H7 (cell line): ENCODE measurements at regions not wholly inside any gene's neighbourhood (a gene's known extent, or its start where the extent isn't known, plus 50 kb on each side); places are given as distances from the start of the nearest gene placed in this dataset.

Experiments used
- DNase-seq: peaks from one replicate; pipeline ENCODE4 v3.0.0; 2012
- H3K27me3 ChIP-seq: 2 replicates; pipeline ENCODE4 v1.6.0; 2011; ENCODE audit warnings: mild to moderate bottlenecking, low read length; ENCODE audit not compliant: control insufficient read depth, insufficient read depth
- H3K36me3 ChIP-seq: replicated peaks from 2 replicates; pipeline ENCODE4 v1.5.1; 2011; ENCODE audit warnings: low read length; ENCODE audit not compliant: control insufficient read depth, insufficient read depth
- H3K4me3 ChIP-seq: 2 replicates; pipeline ENCODE4 v1.5.1; 2011; ENCODE audit warnings: low read depth, mild to moderate bottlenecking, control low read depth, low read length, moderate library complexity; ENCODE audit not compliant: insufficient read depth

GRCh38 chr9:2934883-2935282 lies 91.0 kb upstream of the PUM3 start:
- Histone ChIP-seq H3K36me3 (no peaks in the 10 kb centered on the region), H3K4me3 (no peak overlapping the region), H3K27me3 (no peaks in the 10 kb centered on the region)
- no peak for DNase-seq

- Histone ChIP-seq H3K4me3 (no peak overlapping the region), H3K36me3 (no peaks in the 10 kb centered on the region), H3K27me3 (no peaks in the 10 kb centered on the region)
- DNase-seq: peak; percentile 23
These were observed 90.4 kb upstream of the PUM3 start for GRCh38 chr9:2934241-2934650.

DNA sequence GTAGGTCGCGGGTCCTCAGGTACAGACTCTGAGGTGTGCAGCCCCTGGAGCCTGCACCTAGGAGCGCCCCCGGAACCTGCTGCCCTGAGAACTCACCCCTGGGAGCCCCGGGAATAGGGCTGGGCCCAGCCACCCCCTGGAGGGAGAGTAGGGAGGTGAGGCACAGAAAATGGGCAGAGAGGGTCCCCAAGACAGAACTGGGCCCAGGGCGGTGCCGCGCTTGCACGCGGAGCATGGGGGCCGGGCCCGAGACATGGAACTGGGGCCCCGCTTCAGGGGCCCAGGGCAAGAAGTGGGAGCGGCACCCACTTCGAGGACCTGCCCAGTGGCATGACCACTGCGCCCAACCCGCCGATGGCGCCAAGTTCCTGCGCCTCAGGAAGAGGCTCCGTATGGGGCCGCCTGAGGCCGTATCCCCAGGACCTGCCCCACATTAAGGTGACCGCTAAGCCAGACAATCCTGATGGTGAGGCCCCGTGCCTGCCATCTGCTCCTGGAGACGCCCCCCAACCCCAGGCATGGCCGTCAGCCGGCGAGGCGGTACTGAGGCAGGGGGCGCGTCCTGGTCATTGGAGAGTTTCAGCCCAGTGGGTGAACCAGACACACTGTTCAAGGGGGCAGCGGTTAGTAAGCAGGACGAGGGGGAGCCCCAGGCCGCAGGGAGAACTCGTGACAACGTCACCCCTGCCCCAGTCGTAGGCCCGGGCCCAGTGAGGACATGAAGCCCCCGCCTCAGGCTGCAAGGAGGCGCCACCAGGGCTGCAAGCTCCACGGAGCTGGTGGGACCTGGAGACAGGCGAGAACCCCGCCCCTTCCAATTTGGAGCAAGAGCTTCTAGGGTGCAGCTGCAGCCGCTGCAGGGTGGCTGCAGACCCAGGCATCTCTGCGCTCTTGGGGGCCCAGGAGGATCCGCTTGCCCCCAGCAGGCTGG lies 89.5 kb upstream of the PUM3 start:
- no peaks in the 10 kb centered on the region for H3K27me3 ChIP-seq
- DNase-seq: peak; percentile 13
- H3K36me3 ChIP-seq: no peaks in the 10 kb centered on the region
- no peak overlapping the region for H3K4me3 ChIP-seq

- no peaks in the 10 kb centered on the region for H3K27me3 ChIP-seq
- no peak overlapping the region for H3K4me3 ChIP-seq
- no peaks in the 10 kb centered on the region for H3K36me3 ChIP-seq
- DNase-seq: no peak
These were observed 84.5 kb upstream of the PUM3 start for GRCh38 chr9:2928411-2928810.

GRCh38 chr9:2925016-2925415 lies 81.1 kb upstream of the PUM3 start:
- H3K4me3 ChIP-seq: no peak overlapping the region
- H3K36me3 ChIP-seq: no peaks in the 10 kb centered on the region
- H3K27me3 ChIP-seq: no peaks in the 10 kb centered on the region
- DNase-seq: no peak

GRCh38 chr9:2924380-2924768 lies 80.5 kb upstream of the PUM3 start:
- Histone ChIP-seq H3K4me3 (no peak overlapping the region), H3K27me3 (no peaks in the 10 kb centered on the region), H3K36me3 (no peaks in the 10 kb centered on the region)
- no peak for DNase-seq

DNA sequence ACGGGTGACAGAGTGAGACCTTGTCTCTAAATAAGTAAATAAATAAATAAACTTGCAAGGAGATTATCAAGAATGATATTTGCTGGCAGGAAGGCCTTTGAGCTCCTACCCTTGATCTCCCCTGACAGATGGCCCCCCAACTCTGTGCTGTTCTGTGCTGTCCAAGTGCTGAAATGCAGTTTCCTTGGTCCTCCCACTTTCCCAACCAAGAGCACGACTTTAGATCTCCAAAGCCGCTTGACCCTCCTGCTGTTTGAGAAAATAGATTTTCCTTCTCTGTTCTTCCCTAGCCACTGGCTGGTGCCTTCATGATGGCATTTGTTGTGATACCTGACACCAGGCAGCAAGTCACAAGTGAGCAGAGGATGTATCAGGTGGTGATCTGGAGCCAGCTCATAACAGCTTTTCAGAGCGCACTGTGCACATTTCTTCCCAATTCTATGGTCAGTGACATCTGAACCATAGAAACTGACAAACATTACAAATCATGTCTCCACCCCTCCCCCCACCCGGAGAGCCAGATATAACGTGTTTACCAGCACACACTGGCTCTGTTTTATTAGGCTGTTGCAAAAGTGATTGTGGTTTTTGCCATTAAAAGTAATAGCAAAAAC lies 80.0 kb upstream of the PUM3 start:
- Histone ChIP-seq H3K4me3 (no peak overlapping the region), H3K27me3 (no peaks in the 10 kb centered on the region), H3K36me3 (no peaks in the 10 kb centered on the region)
- peak; percentile 16 for DNase-seq

DNA sequence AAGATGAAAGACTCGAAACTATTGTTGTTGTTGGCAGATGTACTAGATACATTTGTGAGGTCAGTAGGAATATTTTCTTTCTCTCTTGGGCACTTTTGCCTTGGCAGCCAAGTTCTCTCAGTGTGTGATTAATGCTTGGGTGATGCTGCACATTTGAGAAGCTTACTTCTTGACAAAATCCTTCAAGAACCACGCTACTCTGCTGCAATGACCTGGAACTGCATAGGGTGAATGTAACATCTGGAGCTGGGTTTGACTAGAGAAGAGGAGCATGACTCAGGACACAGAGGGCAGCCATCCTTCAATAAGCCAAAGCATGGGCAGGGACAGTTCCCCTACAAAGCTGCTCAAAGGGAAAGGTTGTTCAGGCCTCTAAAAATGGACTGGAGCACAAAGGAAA lies 75.5 kb upstream of the PUM3 start:
- H3K4me3 ChIP-seq: no peak overlapping the region
- H3K36me3 ChIP-seq: no peaks in the 10 kb centered on the region
- no peak for DNase-seq
- no peaks in the 10 kb centered on the region for H3K27me3 ChIP-seq

GRCh38 chr9:2916382-2916985 lies 72.6 kb upstream of the PUM3 start:
- DNase-seq: no peak
- no peaks in the 10 kb centered on the region for H3K27me3 ChIP-seq
- no peak overlapping the region for H3K4me3 ChIP-seq
- no peaks in the 10 kb centered on the region for H3K36me3 ChIP-seq

- H3K4me3 ChIP-seq: no peak overlapping the region
- no peak for DNase-seq
- no peaks in the 10 kb centered on the region for H3K36me3 ChIP-seq
- no peaks in the 10 kb centered on the region for H3K27me3 ChIP-seq
These were observed 69.1 kb upstream of the PUM3 start for GRCh38 chr9:2913026-2913425.

- Histone ChIP-seq H3K27me3 (no peaks in the 10 kb centered on the region), H3K36me3 (no peaks in the 10 kb centered on the region), H3K4me3 (no peak overlapping the region)
- no peak for DNase-seq
These were observed 63.5 kb upstream of the PUM3 start for GRCh38 chr9:2907411-2907810.

DNA sequence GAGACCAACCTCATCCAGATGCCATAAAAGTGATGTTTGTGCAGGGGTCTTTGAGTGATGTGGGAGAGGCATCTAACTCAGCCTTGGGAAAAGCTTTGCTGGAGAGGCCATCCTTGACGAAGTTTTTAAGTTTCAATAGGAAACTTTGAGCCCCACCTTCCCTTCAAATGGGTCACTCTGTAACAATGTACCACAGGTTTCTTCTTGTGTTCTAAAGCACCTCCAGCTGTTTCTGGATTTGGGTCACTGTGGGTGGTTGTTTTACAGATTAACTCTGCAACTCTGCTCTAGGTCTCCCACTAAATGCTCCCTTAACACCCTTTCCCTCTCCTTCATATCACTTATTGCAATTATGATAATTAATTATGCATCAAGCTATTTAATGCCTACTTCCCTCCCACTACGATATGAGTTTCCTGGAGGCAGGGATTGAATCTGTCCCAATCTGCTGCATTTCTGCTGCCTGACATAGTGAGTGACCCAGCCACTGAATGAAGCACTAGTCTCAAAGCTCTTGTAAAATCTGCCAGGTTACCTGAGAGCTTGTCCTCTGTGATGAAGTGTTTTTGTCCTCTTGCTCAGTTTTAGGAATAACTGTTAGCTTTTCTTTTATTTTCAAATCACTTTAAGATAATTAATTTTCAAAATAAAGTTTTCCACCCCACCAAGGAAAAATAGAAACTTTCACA lies 60.5 kb upstream of the PUM3 start:
- no peak overlapping the region for H3K4me3 ChIP-seq
- DNase-seq: peak; percentile 10
- no peaks in the 10 kb centered on the region for H3K27me3 ChIP-seq
- no peaks in the 10 kb centered on the region for H3K36me3 ChIP-seq
